ENCODE measurements at regions not wholly inside any gene's neighbourhood (a gene's known extent, or its start where the extent isn't known, plus 50 kb on each side); places are given as distances from the start of the nearest gene placed in this dataset.

DNA sequence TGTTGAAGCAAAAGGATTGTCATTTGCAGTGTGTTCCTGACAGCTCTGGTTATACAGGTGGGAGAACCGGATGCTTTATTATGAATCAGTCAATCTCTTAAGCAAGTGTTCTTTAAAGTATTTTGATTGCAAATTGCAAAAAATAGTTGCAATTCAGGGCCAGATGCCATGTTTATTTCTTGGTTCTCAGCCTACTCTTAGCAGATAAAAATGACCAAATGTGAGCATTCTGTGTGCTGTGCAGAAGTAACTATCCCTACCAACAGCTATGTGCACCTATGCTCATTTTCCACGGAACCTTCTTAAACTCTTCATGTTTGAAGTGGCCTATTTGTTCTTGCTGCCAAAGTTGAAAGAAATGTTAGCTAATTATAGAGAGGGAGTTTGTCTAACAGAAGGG is 262.3 kb upstream of the RASGRP1 start:
- TF ChIP-seq CTCF (IDR thresholded peaks at IDR 0.05) (no peak), POLR2A (IDR thresholded peaks at IDR 0.05) (no peak)

All from vagina (tissue), 2 donors.